GM12891 (cell line): ENCODE measurements at regions not wholly inside any gene's neighbourhood (a gene's known extent, or its start where the extent isn't known, plus 50 kb on each side); places are given as distances from the start of the nearest gene placed in this dataset.

ENCODE experiments used
- POLR2A ChIP-seq: IDR thresholded peaks from 2 replicates; pipeline ENCODE4 v1.6.1; 2011; ENCODE audit warnings: low read depth, low read length, control low read depth
- SPI1 ChIP-seq: IDR thresholded peaks from 2 replicates; pipeline ENCODE4 v1.6.1; 2011; ENCODE audit warnings: low read depth, low read length, control low read depth
- TAF1 ChIP-seq: IDR thresholded peaks from 2 replicates; pipeline ENCODE4 v1.6.1; 2011; ENCODE audit warnings: low read depth, low read length, control low read depth

- TF ChIP-seq POLR2A (no peak), TAF1 (no peak), SPI1 (no peak)
Measured at GRCh38 chr4:124887739-124888138, 175.2 kb upstream of the ANKRD50 start.
